Endothelial cell of umbilical vein (primary cell): ENCODE measurements at regions not wholly inside any gene's neighbourhood (a gene's known extent, or its start where the extent isn't known, plus 50 kb on each side); places are given as distances from the start of the nearest gene placed in this dataset.
A peak's percentile ranks its signal among the peaks of the same experiment; 100 is the strongest.

ENCODE experiments used
- BruUV-seq: library from RNA; stranded (reverse); fragments of 400-500 nt; replicated peaks from 2 replicates; lab custom pipeline; 2021; lab: Mats Ljungman, UMichigan
- CTCF ChIA-PET: fragments of 300-600, 350-600 bp; sonication (Branson Sonifier 250); formaldehyde crosslinking; loops from one replicate; lab custom pipeline; 2021; ENCODE audit warnings: antibody characterized with exemption, inconsistent platforms; lab: Charles Lee
- POLR2A ChIA-PET: fragments of 300-600, 350-600 bp; sonication (Branson Sonifier 250); formaldehyde crosslinking; loops from one replicate; lab custom pipeline; 2021; ENCODE audit warnings: antibody characterized with exemption, inconsistent platforms; lab: Charles Lee
- DNase-seq: peaks from one replicate; pipeline ENCODE4 v3.0.0-alpha.2; 2011; ENCODE audit warnings: low read depth, low spot score
- FAIRE-seq: peaks from 2 replicates; lab custom pipeline; 2011; peaks lifted over from hg19 to GRCh38; lab: Jason Lieb, UNC
- H2AFZ ChIP-seq: 2 replicates; pipeline ENCODE4 v1.6.0; 2012; ENCODE audit warnings: low read depth, low read length, control low read depth, inconsistent platforms
- H3K27ac ChIP-seq: 2 replicates; pipeline ENCODE4 v1.5.1; 2011; ENCODE audit warnings: low read depth, mild to moderate bottlenecking, control low read depth, low read length, moderate library complexity; ENCODE audit not compliant: insufficient read depth
- H3K27me3 ChIP-seq, 2 experiments: 2 replicates each; pipeline versions ENCODE4 v1.6.0 to v1.6.1; 2011; ENCODE audit warnings: low read length in 2 of 2, mixed read lengths in 1 of 2; ENCODE audit not compliant: control insufficient read depth in 2 of 2, insufficient read depth in 2 of 2
- H3K36me3 ChIP-seq, 2 experiments: 2 replicates in 1 of 2; 3 replicates in 1 of 2; pipeline ENCODE4 v1.5.1; 2011; ENCODE audit warnings: low read length in 2 of 2, mild to moderate bottlenecking in 1 of 2, moderate library complexity in 1 of 2; ENCODE audit not compliant: control insufficient read depth in 2 of 2, insufficient read depth in 2 of 2; ENCODE audit errors: extremely low read depth in 1 of 2
- H3K4me1 ChIP-seq: 3 replicates; pipeline ENCODE4 v1.5.1; 2011; ENCODE audit warnings: mild to moderate bottlenecking, low read length; ENCODE audit not compliant: control insufficient read depth, insufficient read depth; ENCODE audit errors: extremely low read depth
- H3K4me2 ChIP-seq: 2 replicates; pipeline ENCODE4 v1.6.1; 2011; ENCODE audit warnings: low read length, control low read depth, mixed read lengths; ENCODE audit not compliant: insufficient read depth
- H3K4me3 ChIP-seq, 3 experiments: fragments of 200-600 bp in 1 of 3; sonication (generic), shearing (Covaris generic) in 1 of 3; replicated peaks in 1 of 3; 2 replicates each; pipeline ENCODE4 v1.5.1; 2011 to 2016; ENCODE audit warnings: control low read depth in 3 of 3, low read length in 3 of 3, mild to moderate bottlenecking in 2 of 3, inconsistent platforms in 1 of 3, low read depth in 1 of 3, moderate library complexity in 1 of 3; ENCODE audit not compliant: insufficient read depth in 1 of 3
- H3K79me2 ChIP-seq: 2 replicates; pipeline ENCODE4 v1.6.0; 2012; ENCODE audit warnings: low read length, inconsistent platforms; ENCODE audit not compliant: control insufficient read depth, insufficient read depth
- H3K9ac ChIP-seq: replicated peaks from 2 replicates; pipeline ENCODE3; 2011; ENCODE audit warnings: low read length, control low read depth; ENCODE audit not compliant: insufficient read depth; ENCODE audit errors: extremely low read depth
- H3K9me1 ChIP-seq: replicated peaks from 3 replicates; pipeline ENCODE4 v1.6.0; 2011; ENCODE audit warnings: mild to moderate bottlenecking, low read length; ENCODE audit not compliant: control insufficient read depth, insufficient read depth; ENCODE audit errors: extremely low read depth
- H3K9me3 ChIP-seq: replicated peaks from 2 replicates; pipeline ENCODE4 v1.5.1; 2012; ENCODE audit warnings: low read length, inconsistent platforms; ENCODE audit not compliant: control insufficient read depth, insufficient read depth
- H4K20me1 ChIP-seq: replicated peaks from 2 replicates; pipeline ENCODE3; 2011; ENCODE audit warnings: mild to moderate bottlenecking, low read length; ENCODE audit not compliant: control insufficient read depth, insufficient read depth; ENCODE audit errors: extremely low read depth
- EZH2 ChIP-seq: IDR thresholded peaks from 2 replicates; pipeline ENCODE4 v1.6.1; 2012; ENCODE audit warnings: borderline replicate concordance, low read depth, mild to moderate bottlenecking, moderate library complexity, low read length, inconsistent platforms; ENCODE audit not compliant: severe bottlenecking
- FOS ChIP-seq: IDR thresholded peaks from 2 replicates; pipeline ENCODE4 v1.6.1; 2011; ENCODE audit warnings: mild to moderate bottlenecking, low read length, moderate library complexity, borderline replicate concordance; ENCODE audit not compliant: insufficient read depth
- GATA2 ChIP-seq: IDR thresholded peaks from 2 replicates; pipeline ENCODE4 v1.7.0; 2011; ENCODE audit warnings: low read depth, mild to moderate bottlenecking, moderate library complexity, mixed read lengths, low read length; ENCODE audit not compliant: insufficient read length, insufficient read depth
- POLR2A ChIP-seq: IDR thresholded peaks from 2 replicates; pipeline ENCODE4 v1.6.1; 2012; ENCODE audit warnings: low read depth, mild to moderate bottlenecking, control low read depth, low read length
- POLR2AphosphoS5 ChIP-seq: IDR thresholded peaks from 2 replicates; pipeline ENCODE4 v1.6.1; 2012; ENCODE audit warnings: low read depth, mild to moderate bottlenecking, control low read depth, low read length, moderate library complexity; ENCODE audit not compliant: insufficient read depth
- dilution Hi-C: fragments of 300-500 bp; cut with MboI; formaldehyde crosslinking; loops from one replicate; pipeline ENCODE4 v1.15.0; 2019; ENCODE audit warnings: low sequenced_read_pairs; ENCODE audit not compliant: extremely low pct_ligation_motif_present
- intact Hi-C: fragments of 100-400 bp; cut with micrococcal nuclease; formaldehyde crosslinking; loops from one replicate; pipeline ENCODE4 v1.10.0; 2022
- TF ChIP-seq, protein P1 (sequence below): IDR thresholded peaks from 2 replicates; pipeline ENCODE4 v1.6.1; 2011; ENCODE audit not compliant: insufficient read depth, insufficient read length

DNA sequence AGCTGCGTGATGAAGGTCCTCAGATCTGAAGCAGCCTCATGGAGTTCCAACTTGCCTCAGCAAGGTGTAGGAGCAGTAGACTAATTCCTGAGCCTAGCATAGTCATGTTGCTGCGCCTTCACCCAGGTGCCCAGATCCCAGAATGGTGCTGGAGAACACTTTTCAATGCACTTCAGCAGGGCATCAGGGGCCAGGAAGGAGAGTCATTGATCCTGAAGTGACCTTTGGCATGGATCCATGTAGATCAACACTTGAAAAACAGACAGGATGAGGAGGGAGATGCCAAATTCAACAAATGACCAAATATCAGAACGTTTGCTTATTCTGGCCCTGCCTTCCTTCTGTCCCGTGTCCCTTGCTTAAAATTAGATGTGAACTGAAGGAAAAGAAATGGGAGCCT, 91.9 kb downstream of the LEPR start:
- Histone ChIP-seq H3K9me1 (no peaks in the 10 kb centered on the region), H3K4me2 (no peak overlapping the region), H3K27ac (no peak overlapping the region), H3K9ac (no peak overlapping the region), H3K4me1 (peaks cover 27% of the 10 kb centered on the region), H2AFZ (no peak overlapping the region), H3K27me3 (no peaks in the 10 kb centered on the region), H3K36me3 (no peaks in the 10 kb centered on the region), H4K20me1 (no peaks in the 10 kb centered on the region), H3K4me3 (no peak overlapping the region), H3K9me3 (no peaks in the 10 kb centered on the region), H3K79me2 (no peaks in the 10 kb centered on the region)
- intact Hi-C loops: loop anchor here (5.0 kb wide), 1 partner anchor 80 kb away; no protein-coding TSS in a partner anchor
- peak; percentile 87 for DNase-seq
- FAIRE-seq: peak; percentile 47
- ChIA-PET CTCF (interaction anchor here (2.7 kb wide), 1 partner anchor 53 kb away, joined by 9 read pairs; no protein-coding TSS in a partner anchor), POLR2A (no interaction called here)
- dilution Hi-C loops: no loop called here
- no TSS peak for BruUV-seq
- peak; percentile 61 for TF ChIP-seq POLR2AphosphoS5
- peak; percentile 48 for TF ChIP-seq GATA2
- TF ChIP-seq EZH2: no peak
- TF ChIP-seq, protein P1, sequence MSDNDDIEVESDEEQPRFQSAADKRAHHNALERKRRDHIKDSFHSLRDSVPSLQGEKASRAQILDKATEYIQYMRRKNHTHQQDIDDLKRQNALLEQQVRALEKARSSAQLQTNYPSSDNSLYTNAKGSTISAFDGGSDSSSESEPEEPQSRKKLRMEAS: no peak
- peak; percentile 19 for TF ChIP-seq POLR2A

- peak overlapping the region; percentile 9 for H2AFZ ChIP-seq
- DNase-seq (peak; percentile 55), FAIRE-seq (no peak)
- H3K9me3 ChIP-seq: no peaks in the 10 kb centered on the region
- no peak overlapping the region for H3K4me2 ChIP-seq
- H3K79me2 ChIP-seq: no peaks in the 10 kb centered on the region
- intact Hi-C loops (loop anchor here (1.0 to 5.0 kb wide), 2 partner anchors 14 to 81 kb away; no protein-coding TSS in a partner anchor), dilution Hi-C loops (no loop called here)
- H3K36me3 ChIP-seq: no peaks in the 10 kb centered on the region
- no peaks in the 10 kb centered on the region for H3K27me3 ChIP-seq
- ChIA-PET POLR2A (no interaction called here), CTCF (interaction anchor here (0.7 to 2.7 kb wide), 2 partner anchors 54 to 82 kb away, joined by 3 to 9 read pairs; no protein-coding TSS in a partner anchor)
- H3K4me1 ChIP-seq: peaks cover 27% of the 10 kb centered on the region
- no peak overlapping the region for H3K27ac ChIP-seq
- H4K20me1 ChIP-seq: no peaks in the 10 kb centered on the region
- TF ChIP-seq FOS: peak; percentile 27
- TF ChIP-seq EZH2: no peak
- peak; percentile 18 for TF ChIP-seq GATA2
- BruUV-seq: no TSS peak
- no peak overlapping the region for H3K9ac ChIP-seq
- H3K9me1 ChIP-seq: no peaks in the 10 kb centered on the region
- H3K4me3 ChIP-seq: no peak overlapping the region
Observed at GRCh38 chr1:65512967-65513780, 92.7 kb downstream of the LEPR start.
